Glutamatergic neuron (in vitro differentiated cells): ENCODE measurements at regions not wholly inside any gene's neighbourhood (a gene's known extent, or its start where the extent isn't known, plus 50 kb on each side); places are given as distances from the start of the nearest gene placed in this dataset.

Source experiments
- DNase-seq: peaks from one replicate; pipeline ENCODE4 v3.0.0; 2022
- H3K27ac Mint-ChIP-seq: one replicate; pipeline ENCODE4 v1.8.0; 2020; ENCODE audit warnings: mild to moderate bottlenecking, mixed read lengths, inconsistent platforms; ENCODE audit not compliant: unreplicated experiment
- H3K27me3 Mint-ChIP-seq: one replicate; pipeline ENCODE4 v1.8.0; 2020; ENCODE audit warnings: mild to moderate bottlenecking, moderate library complexity, mixed read lengths, inconsistent platforms; ENCODE audit not compliant: unreplicated experiment
- H3K36me3 Mint-ChIP-seq: one replicate; pipeline ENCODE4 v1.8.0; 2020; ENCODE audit warnings: mild to moderate bottlenecking, mixed read lengths, inconsistent platforms; ENCODE audit not compliant: unreplicated experiment
- H3K4me1 Mint-ChIP-seq: one replicate; pipeline ENCODE4 v1.8.0; 2020; ENCODE audit warnings: mild to moderate bottlenecking, low read depth, mixed read lengths, inconsistent platforms; ENCODE audit not compliant: unreplicated experiment
- H3K4me3 Mint-ChIP-seq: one replicate; pipeline ENCODE4 v1.8.0; 2020; ENCODE audit warnings: mild to moderate bottlenecking, mixed read lengths, inconsistent platforms; ENCODE audit not compliant: unreplicated experiment
- H3K9me3 Mint-ChIP-seq: one replicate; pipeline ENCODE4 v1.8.0; 2020; ENCODE audit warnings: mild to moderate bottlenecking, moderate library complexity, mixed read lengths, inconsistent platforms; ENCODE audit not compliant: unreplicated experiment
- CTCF ChIP-seq: fragments of 200-600 bp; sonication (generic); IDR thresholded peaks from one replicate; pipeline ENCODE4 v1.5.0; 2021; ENCODE audit not compliant: partially characterized antibody, unreplicated experiment

DNA sequence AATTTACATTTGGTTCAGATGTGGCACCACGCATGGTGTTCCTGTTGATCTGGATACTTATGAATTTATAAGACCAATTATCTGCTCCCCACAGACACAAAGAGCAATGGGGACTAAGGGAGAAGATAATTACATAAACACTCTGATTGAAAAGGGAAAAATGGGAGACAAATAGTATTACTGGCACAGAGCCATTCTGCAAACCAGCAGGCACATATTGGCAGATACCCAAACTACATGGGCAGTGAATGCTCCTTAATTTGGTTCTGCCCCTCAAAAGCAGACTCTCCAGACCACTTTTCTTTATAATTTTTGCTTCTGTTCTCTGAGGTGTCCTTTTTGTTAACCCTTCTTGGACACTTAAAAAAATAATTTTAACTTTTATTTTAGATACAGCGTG is 1674.2 kb downstream of the PCDH9 start:
- DNase-seq, result no peak
- TF ChIP-seq CTCF, result no peak

GRCh38 chr13:65553096-65553727 is 1676.9 kb downstream of the PCDH9 start:
- Mint-ChIP-seq H3K9me3 (peaks cover 4% of the 10 kb centered on the region), H3K27ac (no peak overlapping the region), H3K4me1 (peaks cover 2% of the 10 kb centered on the region), H3K4me3 (no peak overlapping the region), H3K27me3 (no peaks in the 10 kb centered on the region), H3K36me3 (no peaks in the 10 kb centered on the region)
- no peak for DNase-seq
- no peak for TF ChIP-seq CTCF

More for the DNA sequence above, 1674.2 kb downstream of the PCDH9 start:
- Mint-ChIP-seq H3K9me3 (peaks cover 8% of the 10 kb centered on the region), H3K27me3 (no peaks in the 10 kb centered on the region), H3K36me3 (peaks cover 6% of the 10 kb centered on the region), H3K4me1 (peaks cover 2% of the 10 kb centered on the region), H3K4me3 (no peak overlapping the region), H3K27ac (no peak overlapping the region)

GRCh38 chr13:65551208-65551607 is 1678.9 kb downstream of the PCDH9 start:
- no peak overlapping the region for H3K27ac Mint-ChIP-seq
- peaks cover 4% of the 10 kb centered on the region for H3K9me3 Mint-ChIP-seq
- H3K36me3 Mint-ChIP-seq, result no peaks in the 10 kb centered on the region
- no peak for TF ChIP-seq CTCF
- no peak overlapping the region for H3K4me3 Mint-ChIP-seq
- H3K27me3 Mint-ChIP-seq, result no peaks in the 10 kb centered on the region
- peaks cover 2% of the 10 kb centered on the region for H3K4me1 Mint-ChIP-seq
- no peak for DNase-seq

GRCh38 chr13:65540175-65540574 is 1690.0 kb downstream of the PCDH9 start:
- no peak for DNase-seq
- no peak overlapping the region for H3K27ac Mint-ChIP-seq
- TF ChIP-seq CTCF, result no peak
- no peaks in the 10 kb centered on the region for H3K27me3 Mint-ChIP-seq
- no peak overlapping the region for H3K4me3 Mint-ChIP-seq
- H3K36me3 Mint-ChIP-seq, result no peaks in the 10 kb centered on the region
- no peaks in the 10 kb centered on the region for H3K4me1 Mint-ChIP-seq
- no peaks in the 10 kb centered on the region for H3K9me3 Mint-ChIP-seq

- no peaks in the 10 kb centered on the region for H3K9me3 Mint-ChIP-seq
- TF ChIP-seq CTCF, result no peak
- H3K4me3 Mint-ChIP-seq, result no peak overlapping the region
- no peaks in the 10 kb centered on the region for H3K27me3 Mint-ChIP-seq
- H3K36me3 Mint-ChIP-seq, result no peaks in the 10 kb centered on the region
- H3K27ac Mint-ChIP-seq, result no peak overlapping the region
- no peak for DNase-seq
- peaks cover 9% of the 10 kb centered on the region for H3K4me1 Mint-ChIP-seq
These were observed 1694.8 kb downstream of the PCDH9 start for GRCh38 chr13:65535370-65535769.
